Activated CD4-positive, alpha-beta T cell treated with anti-CD3 and anti-CD28 coated beads, Interleukin-2, amount 10 ng/mL, durations not matched to agents 24 days and 14 days (primary cell): ENCODE measurements at regions not wholly inside any gene's neighbourhood (a gene's known extent, or its start where the extent isn't known, plus 50 kb on each side); places are given as distances from the start of the nearest gene placed in this dataset.

Experiments used
- DNase-seq: peaks from one replicate; pipeline ENCODE4 v3.0.0; 2022
- H3K27ac Mint-ChIP-seq: one replicate; pipeline ENCODE4 v1.8.0; 2022; ENCODE audit warnings: mild to moderate bottlenecking, mixed read lengths
- H3K27me3 Mint-ChIP-seq: one replicate; pipeline ENCODE4 v1.8.0; 2022; ENCODE audit warnings: mixed read lengths
- H3K36me3 Mint-ChIP-seq: one replicate; pipeline ENCODE4 v1.8.0; 2022; ENCODE audit warnings: low read depth, mild to moderate bottlenecking, mixed read lengths
- H3K4me1 Mint-ChIP-seq: one replicate; pipeline ENCODE4 v1.8.0; 2021; ENCODE audit warnings: mixed read lengths
- H3K4me3 Mint-ChIP-seq: one replicate; pipeline ENCODE4 v1.8.0; 2022; ENCODE audit warnings: mild to moderate bottlenecking, moderate library complexity, mixed read lengths
- H3K9me3 Mint-ChIP-seq: one replicate; pipeline ENCODE4 v1.8.0; 2021; ENCODE audit warnings: mixed read lengths
- intact Hi-C: fragments of 100-400 bp; cut with micrococcal nuclease; formaldehyde crosslinking; loops from one replicate; pipeline ENCODE4 v1.15.1; 2023

GRCh38 chr20:12464036-12464435 is 544.7 kb upstream of the SPTLC3 start:
- DNase-seq = no peak
- peaks cover 16% of the 10 kb centered on the region for H3K9me3 Mint-ChIP-seq
- no peak overlapping the region for H3K27ac Mint-ChIP-seq

DNA sequence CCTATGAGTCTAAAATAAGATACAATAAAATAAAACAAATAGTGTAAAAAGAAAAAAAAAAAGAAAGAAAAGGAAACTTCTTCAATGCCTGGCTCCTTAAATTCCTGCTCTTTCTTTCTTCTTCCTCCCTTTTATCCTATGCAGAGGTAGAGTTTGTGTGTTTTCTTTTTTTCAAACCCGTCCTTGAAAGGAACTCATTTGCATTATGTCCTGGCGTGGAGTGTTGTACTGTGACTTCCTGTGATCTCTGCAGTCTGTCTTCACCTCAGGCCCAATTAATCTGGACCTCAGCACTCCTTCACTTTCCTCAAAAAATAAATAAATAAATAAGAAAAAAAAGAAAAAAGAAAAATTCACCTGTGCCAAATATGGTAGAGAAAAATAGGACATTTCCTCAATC is 541.9 kb upstream of the SPTLC3 start:
- peaks cover 8% of the 10 kb centered on the region for H3K9me3 Mint-ChIP-seq
- no peak for DNase-seq
- H3K27me3 Mint-ChIP-seq = no peaks in the 10 kb centered on the region
- H3K27ac Mint-ChIP-seq = no peak overlapping the region
- no peak overlapping the region for H3K4me3 Mint-ChIP-seq
- H3K4me1 Mint-ChIP-seq = no peaks in the 10 kb centered on the region
- no peaks in the 10 kb centered on the region for H3K36me3 Mint-ChIP-seq
- intact Hi-C loops = no loop called here

More at GRCh38 chr20:12464036-12464435, 544.7 kb upstream of the SPTLC3 start:
- Mint-ChIP-seq H3K4me1 (no peaks in the 10 kb centered on the region), H3K27me3 (no peaks in the 10 kb centered on the region), H3K36me3 (no peaks in the 10 kb centered on the region), H3K4me3 (no peak overlapping the region)
- intact Hi-C loops = no loop called here

DNA sequence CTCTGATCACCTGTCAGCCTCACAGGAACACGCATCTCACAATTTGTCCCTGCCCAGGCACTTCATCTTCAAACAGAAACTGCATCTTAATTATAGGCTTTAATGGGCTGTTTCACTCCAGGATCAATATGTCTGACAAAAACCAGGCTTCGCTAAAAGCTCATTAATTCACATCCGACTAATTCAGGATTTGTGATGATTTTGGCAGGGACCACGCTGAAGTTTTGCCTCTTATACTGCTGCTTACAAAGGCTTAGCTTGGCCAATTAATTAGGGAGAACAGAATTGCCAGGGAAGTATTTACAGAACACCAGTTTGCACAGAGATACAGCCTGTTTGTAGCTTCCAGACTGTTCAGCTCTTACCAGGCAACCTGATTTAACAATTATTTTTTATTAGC is 541.0 kb upstream of the SPTLC3 start:
- Mint-ChIP-seq H3K4me1 (no peaks in the 10 kb centered on the region), H3K27me3 (no peaks in the 10 kb centered on the region), H3K27ac (no peak overlapping the region), H3K9me3 (peaks cover 6% of the 10 kb centered on the region), H3K4me3 (no peak overlapping the region), H3K36me3 (no peaks in the 10 kb centered on the region)
- intact Hi-C loops = no loop called here
- DNase-seq = no peak

GRCh38 chr20:12482661-12483060 is 526.1 kb upstream of the SPTLC3 start:
- no peak for DNase-seq
- no peak overlapping the region for H3K27ac Mint-ChIP-seq
- intact Hi-C loops = no loop called here
- no peaks in the 10 kb centered on the region for H3K4me1 Mint-ChIP-seq
- H3K36me3 Mint-ChIP-seq = no peaks in the 10 kb centered on the region
- peaks cover 2% of the 10 kb centered on the region for H3K9me3 Mint-ChIP-seq
- H3K27me3 Mint-ChIP-seq = no peaks in the 10 kb centered on the region
- H3K4me3 Mint-ChIP-seq = no peak overlapping the region

DNA sequence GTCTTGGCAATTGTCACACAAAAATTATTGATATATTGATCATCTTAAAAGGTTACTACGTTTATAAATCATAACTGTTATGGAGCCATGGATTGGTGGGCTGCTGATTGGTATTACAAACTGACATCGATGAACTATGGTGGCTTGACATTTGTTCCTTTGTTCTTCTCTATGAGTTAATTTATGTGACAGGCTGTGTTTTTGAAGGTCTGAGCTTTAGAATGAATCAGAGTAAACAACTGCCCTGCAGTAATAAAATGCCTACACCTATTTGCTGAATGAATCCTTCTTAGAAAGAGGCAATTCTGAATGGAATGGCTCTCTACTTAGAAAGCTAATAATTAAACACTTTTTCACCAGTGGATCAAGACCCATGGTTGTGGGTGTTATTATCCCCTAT is 506.3 kb upstream of the SPTLC3 start:
- H3K27ac Mint-ChIP-seq = no peak overlapping the region
- no peaks in the 10 kb centered on the region for H3K4me1 Mint-ChIP-seq
- DNase-seq = no peak
- H3K27me3 Mint-ChIP-seq = no peaks in the 10 kb centered on the region
- no peaks in the 10 kb centered on the region for H3K36me3 Mint-ChIP-seq
- intact Hi-C loops = no loop called here
- no peak overlapping the region for H3K4me3 Mint-ChIP-seq
- peaks cover 11% of the 10 kb centered on the region for H3K9me3 Mint-ChIP-seq

GRCh38 chr20:12504779-12505178 is 504.0 kb upstream of the SPTLC3 start:
- no peaks in the 10 kb centered on the region for H3K27me3 Mint-ChIP-seq
- no peak overlapping the region for H3K27ac Mint-ChIP-seq
- peaks cover 7% of the 10 kb centered on the region for H3K9me3 Mint-ChIP-seq
- DNase-seq = no peak
- H3K4me3 Mint-ChIP-seq = no peak overlapping the region
- intact Hi-C loops = no loop called here
- H3K36me3 Mint-ChIP-seq = no peaks in the 10 kb centered on the region
- no peaks in the 10 kb centered on the region for H3K4me1 Mint-ChIP-seq

- Mint-ChIP-seq H3K27ac (no peak overlapping the region), H3K4me1 (no peaks in the 10 kb centered on the region), H3K4me3 (no peak overlapping the region), H3K36me3 (no peaks in the 10 kb centered on the region), H3K27me3 (no peaks in the 10 kb centered on the region), H3K9me3 (no peaks in the 10 kb centered on the region)
- intact Hi-C loops = no loop called here
- no peak for DNase-seq
These were observed 497.3 kb upstream of the SPTLC3 start for GRCh38 chr20:12511499-12511898.

GRCh38 chr20:12512755-12513154 is 496.0 kb upstream of the SPTLC3 start:
- Mint-ChIP-seq H3K9me3 (no peaks in the 10 kb centered on the region), H3K27ac (no peak overlapping the region), H3K4me3 (no peak overlapping the region), H3K36me3 (no peaks in the 10 kb centered on the region), H3K4me1 (no peaks in the 10 kb centered on the region), H3K27me3 (no peaks in the 10 kb centered on the region)
- intact Hi-C loops = no loop called here
- no peak for DNase-seq

- no peak for DNase-seq
- no peak overlapping the region for H3K4me3 Mint-ChIP-seq
- no peaks in the 10 kb centered on the region for H3K27me3 Mint-ChIP-seq
- H3K27ac Mint-ChIP-seq = no peak overlapping the region
- H3K9me3 Mint-ChIP-seq = no peaks in the 10 kb centered on the region
- intact Hi-C loops = no loop called here
- no peaks in the 10 kb centered on the region for H3K36me3 Mint-ChIP-seq
- H3K4me1 Mint-ChIP-seq = no peaks in the 10 kb centered on the region
These were observed 480.7 kb upstream of the SPTLC3 start for GRCh38 chr20:12528104-12528503.

GRCh38 chr20:12528591-12529041 is 480.2 kb upstream of the SPTLC3 start:
- Mint-ChIP-seq H3K27me3 (no peaks in the 10 kb centered on the region), H3K4me3 (no peak overlapping the region), H3K9me3 (no peaks in the 10 kb centered on the region), H3K4me1 (no peaks in the 10 kb centered on the region), H3K27ac (no peak overlapping the region), H3K36me3 (no peaks in the 10 kb centered on the region)
- intact Hi-C loops = no loop called here
- DNase-seq = no peak

- Mint-ChIP-seq H3K27ac (no peak overlapping the region), H3K9me3 (no peaks in the 10 kb centered on the region), H3K4me1 (no peaks in the 10 kb centered on the region), H3K27me3 (no peaks in the 10 kb centered on the region), H3K4me3 (no peak overlapping the region), H3K36me3 (no peaks in the 10 kb centered on the region)
- DNase-seq = no peak
- intact Hi-C loops = no loop called here
These were observed 477.1 kb upstream of the SPTLC3 start for GRCh38 chr20:12531626-12532025.

- no peaks in the 10 kb centered on the region for H3K36me3 Mint-ChIP-seq
- DNase-seq = no peak
- no peaks in the 10 kb centered on the region for H3K27me3 Mint-ChIP-seq
- no peak overlapping the region for H3K4me3 Mint-ChIP-seq
- H3K4me1 Mint-ChIP-seq = no peaks in the 10 kb centered on the region
- no peak overlapping the region for H3K27ac Mint-ChIP-seq
- H3K9me3 Mint-ChIP-seq = no peaks in the 10 kb centered on the region
- intact Hi-C loops = no loop called here
These were observed 473.5 kb upstream of the SPTLC3 start for GRCh38 chr20:12535316-12535715.

- no peak overlapping the region for H3K27ac Mint-ChIP-seq
- no peak for DNase-seq
- H3K4me3 Mint-ChIP-seq = no peak overlapping the region
- H3K27me3 Mint-ChIP-seq = no peaks in the 10 kb centered on the region
- no peaks in the 10 kb centered on the region for H3K36me3 Mint-ChIP-seq
- intact Hi-C loops = no loop called here
- no peaks in the 10 kb centered on the region for H3K4me1 Mint-ChIP-seq
- no peaks in the 10 kb centered on the region for H3K9me3 Mint-ChIP-seq
These were observed 473.0 kb upstream of the SPTLC3 start for GRCh38 chr20:12535770-12536169.

GRCh38 chr20:12554426-12554825 is 454.3 kb upstream of the SPTLC3 start:
- no peak for DNase-seq
- Mint-ChIP-seq H3K27ac (no peak overlapping the region), H3K4me1 (no peaks in the 10 kb centered on the region), H3K9me3 (peaks cover 3% of the 10 kb centered on the region), H3K27me3 (no peaks in the 10 kb centered on the region), H3K36me3 (no peaks in the 10 kb centered on the region), H3K4me3 (no peak overlapping the region)
- intact Hi-C loops = no loop called here

DNA sequence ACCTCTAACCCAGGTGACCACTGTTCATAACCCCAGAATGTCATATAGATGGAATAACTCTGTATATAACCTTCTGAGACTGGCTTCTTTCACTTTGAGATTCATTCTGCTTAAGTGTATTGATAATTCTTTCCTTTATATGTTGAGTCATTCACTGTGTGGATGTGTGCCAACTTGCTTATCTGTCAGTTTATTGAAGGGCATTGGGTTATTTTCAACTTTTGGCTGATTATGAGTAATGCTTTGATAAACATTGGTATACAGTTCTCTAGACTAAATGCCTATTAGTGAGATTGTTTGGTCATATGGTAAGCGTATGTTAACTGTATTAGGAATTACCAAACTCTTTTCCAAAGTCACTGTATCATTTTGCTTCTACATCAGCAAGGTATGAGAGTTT is 453.4 kb upstream of the SPTLC3 start:
- Mint-ChIP-seq H3K9me3 (peaks cover 3% of the 10 kb centered on the region), H3K27me3 (no peaks in the 10 kb centered on the region), H3K36me3 (no peaks in the 10 kb centered on the region), H3K4me1 (no peaks in the 10 kb centered on the region), H3K27ac (no peak overlapping the region), H3K4me3 (no peak overlapping the region)
- no peak for DNase-seq
- intact Hi-C loops = no loop called here
